ENCODE measurements at regions not wholly inside any gene's neighbourhood (a gene's known extent, or its start where the extent isn't known, plus 50 kb on each side); places are given as distances from the start of the nearest gene placed in this dataset.

- TF ChIP-seq EZH2 (IDR thresholded peaks at IDR 0.05; ENCODE audit: insufficient read depth, poor library complexity, severe bottlenecking) = no peak
- TF ChIP-seq EZH2phosphoT487 (IDR thresholded peaks at IDR 0.05; ENCODE audit: insufficient read depth, low read depth) = no peak
Observed at GRCh38 chr13:31543190-31543589, 196.1 kb upstream of the RXFP2 start.

All from GM23248 (cell line).